MM.1S (cell line): ENCODE measurements at regions not wholly inside any gene's neighbourhood (a gene's known extent, or its start where the extent isn't known, plus 50 kb on each side); places are given as distances from the start of the nearest gene placed in this dataset.
"Not testable (repeated sequence)": the region's sequence is repeated elsewhere in the genome, so short reads cannot be mapped to it uniquely, and the experiment has no call there.

ENCODE experiments used
- DNase-seq: peaks from one replicate; pipeline ENCODE4 v3.0.0-alpha.2; 2015
- H2AFZ ChIP-seq: fragments of 300-600 bp; sonication (generic); 2 replicates; pipeline ENCODE4 v1.6.0; 2016; ENCODE audit warnings: antibody characterized with exemption, low read length
- H3F3A ChIP-seq: fragments of 300-600 bp; sonication (generic); 2 replicates; pipeline ENCODE4 v1.6.1; 2016; ENCODE audit warnings: mild to moderate bottlenecking, antibody characterized with exemption, low read length, moderate library complexity, mixed read lengths; ENCODE audit not compliant: insufficient read depth
- H3K27ac ChIP-seq: fragments of 300-600 bp; sonication (generic); 2 replicates; pipeline ENCODE4 v1.5.1; 2016; ENCODE audit warnings: mild to moderate bottlenecking, low read length
- H3K27me3 ChIP-seq: fragments of 300-600 bp; sonication (generic); replicated peaks from 2 replicates; pipeline ENCODE4 v1.6.0; 2016; ENCODE audit warnings: low read length; ENCODE audit not compliant: insufficient read depth
- H3K36me3 ChIP-seq: fragments of 300-600 bp; sonication (generic); replicated peaks from 2 replicates; pipeline ENCODE4 v1.6.1; 2016; ENCODE audit warnings: mild to moderate bottlenecking, low read length, mixed read lengths; ENCODE audit not compliant: insufficient read depth
- H3K4me1 ChIP-seq: fragments of 300-600 bp; sonication (generic); 2 replicates; pipeline ENCODE4 v1.6.1; 2016; ENCODE audit warnings: low read length, mixed read lengths
- H3K4me2 ChIP-seq: fragments of 300-600 bp; sonication (generic); 2 replicates; pipeline ENCODE4 v1.6.0; 2016; ENCODE audit warnings: low read depth, low read length
- H3K4me3 ChIP-seq: fragments of 300-600 bp; sonication (generic); 2 replicates; pipeline ENCODE4 v1.5.1; 2016; ENCODE audit warnings: low read length, mixed read lengths
- H3K79me2 ChIP-seq: fragments of 300-600 bp; sonication (generic); 2 replicates; pipeline ENCODE4 v1.6.1; 2016; ENCODE audit warnings: mixed run types, low read length, mixed read lengths
- H3K9ac ChIP-seq: fragments of 300-600 bp; sonication (generic); 2 replicates; pipeline ENCODE4 v1.6.1; 2016; ENCODE audit warnings: low read length, mixed read lengths
- H3K9me2 ChIP-seq: fragments of 300-600 bp; sonication (generic); replicated peaks from 2 replicates; pipeline ENCODE4 v1.6.1; 2016; ENCODE audit warnings: mild to moderate bottlenecking, low read length, mixed read lengths; ENCODE audit not compliant: insufficient read depth
- H3K9me3 ChIP-seq: fragments of 300-600 bp; sonication (generic); replicated peaks from 2 replicates; pipeline ENCODE4 v1.6.1; 2016; ENCODE audit warnings: mild to moderate bottlenecking, low read length, mixed read lengths; ENCODE audit not compliant: insufficient read depth
- H4K20me1 ChIP-seq: fragments of 300-600 bp; sonication (generic); 2 replicates; pipeline ENCODE4 v1.6.1; 2016; ENCODE audit warnings: mild to moderate bottlenecking, low read length, moderate library complexity, mixed read lengths; ENCODE audit not compliant: insufficient read depth
- EZH2 ChIP-seq: fragments of 300-600 bp; sonication (generic); optimal IDR thresholded peaks from 2 replicates; pipeline ENCODE3; 2017; ENCODE audit warnings: low read depth, mild to moderate bottlenecking, antibody characterized with exemption, low read length, mixed read lengths
- EZH2phosphoT487 ChIP-seq: fragments of 300-600 bp; sonication (generic); IDR thresholded peaks from 2 replicates; pipeline ENCODE4 v1.6.1; 2018; ENCODE audit warnings: antibody characterized with exemption, low read length
- TF ChIP-seq, protein P1 (sequence below): fragments of 300-600 bp; sonication (generic); IDR thresholded peaks from 2 replicates; pipeline ENCODE4 v1.5.1; 2016; ENCODE audit warnings: antibody characterized with exemption, low read length, mixed read lengths

DNA sequence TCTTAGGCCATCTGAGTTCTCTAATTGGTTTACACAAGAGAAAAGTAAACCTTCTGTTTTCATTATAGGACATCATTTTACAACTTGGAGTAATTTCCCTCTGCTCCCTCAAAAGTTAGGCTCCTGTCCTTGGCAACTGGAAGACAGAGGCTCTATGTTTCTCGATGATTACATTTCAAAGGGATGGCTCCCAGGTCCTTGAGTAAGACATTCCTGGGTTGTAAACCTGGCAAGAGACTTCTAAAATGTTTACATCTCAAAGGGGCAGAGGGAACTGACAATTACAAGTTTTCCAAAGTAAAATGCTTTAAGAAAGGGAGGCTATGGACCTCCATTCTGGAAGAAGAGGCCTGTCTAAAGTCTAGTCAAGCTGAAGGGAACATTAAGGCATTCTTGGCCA lies 268.3 kb upstream of the REG3G start:
- Histone ChIP-seq H3K4me3 (no peak overlapping the region), H3K9me3 (no peaks in the 10 kb centered on the region), H3F3A (no peaks in the 10 kb centered on the region), H3K27ac (no peak overlapping the region), H3K9ac (no peak overlapping the region), H2AFZ (no peak overlapping the region), H3K27me3 (no peaks in the 10 kb centered on the region), H3K9me2 (no peaks in the 10 kb centered on the region), H3K79me2 (no peaks in the 10 kb centered on the region), H4K20me1 (no peaks in the 10 kb centered on the region), H3K4me1 (no peaks in the 10 kb centered on the region), H3K4me2 (no peak overlapping the region), H3K36me3 (no peaks in the 10 kb centered on the region)
- TF ChIP-seq EZH2phosphoT487 (no peak), EZH2 (no peak)
- TF ChIP-seq, protein P1, sequence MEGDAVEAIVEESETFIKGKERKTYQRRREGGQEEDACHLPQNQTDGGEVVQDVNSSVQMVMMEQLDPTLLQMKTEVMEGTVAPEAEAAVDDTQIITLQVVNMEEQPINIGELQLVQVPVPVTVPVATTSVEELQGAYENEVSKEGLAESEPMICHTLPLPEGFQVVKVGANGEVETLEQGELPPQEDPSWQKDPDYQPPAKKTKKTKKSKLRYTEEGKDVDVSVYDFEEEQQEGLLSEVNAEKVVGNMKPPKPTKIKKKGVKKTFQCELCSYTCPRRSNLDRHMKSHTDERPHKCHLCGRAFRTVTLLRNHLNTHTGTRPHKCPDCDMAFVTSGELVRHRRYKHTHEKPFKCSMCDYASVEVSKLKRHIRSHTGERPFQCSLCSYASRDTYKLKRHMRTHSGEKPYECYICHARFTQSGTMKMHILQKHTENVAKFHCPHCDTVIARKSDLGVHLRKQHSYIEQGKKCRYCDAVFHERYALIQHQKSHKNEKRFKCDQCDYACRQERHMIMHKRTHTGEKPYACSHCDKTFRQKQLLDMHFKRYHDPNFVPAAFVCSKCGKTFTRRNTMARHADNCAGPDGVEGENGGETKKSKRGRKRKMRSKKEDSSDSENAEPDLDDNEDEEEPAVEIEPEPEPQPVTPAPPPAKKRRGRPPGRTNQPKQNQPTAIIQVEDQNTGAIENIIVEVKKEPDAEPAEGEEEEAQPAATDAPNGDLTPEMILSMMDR: no peak
- no peak for DNase-seq

DNA sequence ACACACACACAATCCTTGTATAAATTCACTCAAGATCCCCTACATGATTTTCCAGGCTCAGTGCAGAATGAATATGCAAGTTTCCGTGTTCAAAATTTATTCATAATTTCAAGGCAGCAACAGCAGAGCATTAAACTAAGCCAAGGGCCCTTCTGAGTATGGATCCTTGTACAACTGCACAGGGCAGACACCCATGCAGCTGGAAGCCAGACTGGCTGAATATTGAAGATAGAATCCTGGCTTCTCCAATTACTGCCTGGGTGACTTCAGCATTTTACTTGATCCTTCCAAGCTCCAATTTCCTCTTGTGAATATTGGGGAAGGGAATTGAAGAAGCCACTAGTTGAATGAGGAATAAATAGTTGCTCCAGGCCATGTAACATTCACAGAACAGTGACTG lies 267.9 kb upstream of the REG3G start:
- H3K36me3 ChIP-seq: no peaks in the 10 kb centered on the region
- H2AFZ ChIP-seq: no peak overlapping the region
- H3K27me3 ChIP-seq: no peaks in the 10 kb centered on the region
- TF ChIP-seq EZH2 (no peak), EZH2phosphoT487 (no peak)
- TF ChIP-seq, protein P1: no peak
- no peak overlapping the region for H3K4me3 ChIP-seq
- no peak for DNase-seq
- H3K4me2 ChIP-seq: no peak overlapping the region
- no peaks in the 10 kb centered on the region for H3F3A ChIP-seq
- no peak overlapping the region for H3K27ac ChIP-seq
- no peaks in the 10 kb centered on the region for H3K9me2 ChIP-seq
- H3K9ac ChIP-seq: no peak overlapping the region
- no peaks in the 10 kb centered on the region for H3K79me2 ChIP-seq
- H3K4me1 ChIP-seq: no peaks in the 10 kb centered on the region
- no peaks in the 10 kb centered on the region for H3K9me3 ChIP-seq
- H4K20me1 ChIP-seq: no peaks in the 10 kb centered on the region

- H3K9ac ChIP-seq, H3K4me3 ChIP-seq, H3F3A ChIP-seq, H3K9me2 ChIP-seq, H2AFZ ChIP-seq, DNase-seq, H3K27me3 ChIP-seq, H3K36me3 ChIP-seq, H3K4me2 ChIP-seq, H3K79me2 ChIP-seq, H3K4me1 ChIP-seq, H3K9me3 ChIP-seq, H4K20me1 ChIP-seq, H3K27ac ChIP-seq: not testable (repeated sequence)
Observed at GRCh38 chr2:78758765-78759164, 266.7 kb upstream of the REG3G start.

DNA sequence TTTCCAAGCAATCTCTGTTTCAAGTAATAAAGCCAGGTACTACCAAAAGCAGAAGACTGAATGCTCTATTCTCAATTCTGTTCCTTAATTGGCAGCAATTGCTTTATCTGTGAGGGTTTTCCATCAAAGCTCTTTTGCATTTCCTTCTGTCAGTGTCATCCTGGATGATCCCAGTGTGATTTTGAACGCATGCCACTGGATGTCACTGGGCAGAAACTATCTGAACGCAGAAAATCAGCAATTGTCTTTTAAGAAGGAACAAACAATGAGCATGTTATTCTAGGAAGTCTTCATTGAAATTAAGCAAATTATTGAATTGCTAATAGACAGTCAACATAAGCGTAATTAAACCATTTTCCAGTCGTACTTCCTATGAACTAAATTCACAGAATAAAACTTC lies 259.0 kb upstream of the REG3G start:
- H3K27ac ChIP-seq: no peak overlapping the region

More for the DNA sequence above, 259.0 kb upstream of the REG3G start:
- H2AFZ ChIP-seq: no peak overlapping the region
- H3K36me3 ChIP-seq: no peaks in the 10 kb centered on the region
- no peaks in the 10 kb centered on the region for H3K9me3 ChIP-seq
- H3F3A ChIP-seq: no peaks in the 10 kb centered on the region
- H3K9ac ChIP-seq: no peak overlapping the region
- H3K27me3 ChIP-seq: no peaks in the 10 kb centered on the region
- TF ChIP-seq EZH2: no peak
- TF ChIP-seq, protein P1: no peak
- TF ChIP-seq EZH2phosphoT487: no peak
- DNase-seq: no peak
- no peaks in the 10 kb centered on the region for H3K4me1 ChIP-seq
- H3K9me2 ChIP-seq: no peaks in the 10 kb centered on the region
- H3K79me2 ChIP-seq: no peaks in the 10 kb centered on the region
- H3K4me3 ChIP-seq: no peak overlapping the region
- no peaks in the 10 kb centered on the region for H4K20me1 ChIP-seq
- no peak overlapping the region for H3K4me2 ChIP-seq
